ENCODE measurements at regions not wholly inside any gene's neighbourhood (a gene's known extent, or its start where the extent isn't known, plus 50 kb on each side); places are given as distances from the start of the nearest gene placed in this dataset.

DNA sequence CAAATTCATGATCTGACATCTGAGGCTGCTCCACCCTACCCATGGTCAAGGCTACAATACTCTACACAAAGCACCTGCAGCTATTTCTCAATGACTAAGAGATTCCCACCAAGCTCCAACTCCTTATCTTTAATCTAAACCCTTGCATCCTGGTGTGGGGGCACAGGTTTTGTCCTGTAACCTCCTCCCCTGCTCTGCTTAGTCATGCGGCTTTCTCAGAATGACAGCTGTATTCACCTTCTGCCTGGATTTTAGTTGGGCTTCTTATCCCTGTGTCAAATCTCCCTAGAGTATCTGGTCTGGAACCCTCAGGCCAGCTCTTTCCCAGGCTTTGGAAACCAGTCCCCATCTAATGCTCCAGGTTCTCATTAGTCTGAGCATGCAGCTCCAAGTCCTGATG is 159.0 kb downstream of the BARHL2 start:
- DNase-seq: no peak

DNA sequence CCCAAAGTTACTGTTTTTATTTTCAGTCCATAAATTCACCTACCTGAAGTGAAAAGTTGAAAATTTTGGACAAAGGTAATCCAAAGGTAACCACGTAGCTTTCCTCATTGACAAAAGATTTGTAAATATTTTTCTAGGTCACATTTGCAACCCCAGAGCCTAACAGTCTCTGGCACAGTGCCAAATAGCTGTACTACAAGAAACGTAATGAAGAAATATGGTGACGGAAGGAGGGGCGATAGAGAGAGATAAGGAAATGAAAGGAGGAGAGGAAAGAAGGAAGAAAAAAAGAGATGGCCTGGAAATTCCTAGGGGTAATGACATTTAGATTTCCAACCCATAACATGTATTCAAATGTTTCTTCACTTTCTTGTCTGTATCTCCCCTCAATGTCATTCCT is 159.4 kb downstream of the BARHL2 start:
- no peak for DNase-seq

DNA sequence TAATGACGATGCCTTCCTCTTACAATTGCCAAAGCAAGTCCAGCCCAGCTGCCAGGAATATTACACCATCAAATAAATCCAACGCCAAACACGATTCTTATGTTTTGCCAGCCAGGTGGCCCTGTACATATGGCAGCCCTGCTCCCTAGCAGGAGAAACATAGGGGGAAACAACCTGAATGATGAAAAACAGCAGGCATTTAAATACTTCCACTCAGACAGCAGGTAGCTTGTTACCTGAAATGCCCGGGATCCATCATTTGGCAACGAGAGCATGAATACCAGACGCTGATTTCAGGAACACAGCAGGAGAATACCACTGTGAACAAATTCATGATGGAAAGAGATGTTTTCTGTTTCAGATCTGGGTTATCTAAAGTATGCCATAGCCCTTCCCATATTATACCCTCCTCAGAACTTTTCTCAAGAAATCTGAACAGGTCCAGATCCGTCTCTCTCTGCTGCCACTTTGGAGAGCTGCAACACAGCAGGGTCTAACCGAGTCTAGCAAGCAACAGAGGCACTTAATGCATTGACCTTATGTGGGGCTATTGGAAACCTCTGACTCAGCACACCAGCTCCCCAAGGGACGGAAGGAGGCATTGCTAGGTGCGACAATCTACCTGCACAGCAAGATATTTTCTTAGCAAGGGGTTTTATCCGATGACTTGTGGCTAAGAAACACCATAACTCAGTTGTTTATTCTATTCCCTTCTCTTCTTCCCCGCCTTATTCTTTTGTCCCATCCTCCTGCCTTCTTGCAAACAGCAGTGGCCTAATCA is 166.3 kb downstream of the BARHL2 start:
- DNase-seq: no peak

DNA sequence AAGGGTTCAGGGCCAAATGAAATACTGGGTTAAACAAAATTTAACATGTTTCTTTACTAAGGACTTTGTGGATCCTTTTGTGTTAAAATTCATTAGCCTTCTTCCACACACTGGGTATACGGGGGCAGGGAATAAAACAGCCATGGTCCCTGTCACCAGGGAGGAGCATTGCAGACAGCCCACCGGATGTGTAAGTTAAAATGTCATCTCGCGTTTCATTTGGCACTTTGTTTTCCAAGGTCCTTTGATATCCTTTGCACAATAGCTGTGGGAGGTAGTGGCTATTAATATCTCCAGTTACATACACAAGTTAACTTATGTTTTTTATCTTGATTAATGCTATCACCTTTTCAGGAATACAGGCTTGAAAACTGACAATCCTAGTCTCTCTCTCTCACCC is 172.7 kb downstream of the BARHL2 start:
- DNase-seq: peak; percentile 1

DNA sequence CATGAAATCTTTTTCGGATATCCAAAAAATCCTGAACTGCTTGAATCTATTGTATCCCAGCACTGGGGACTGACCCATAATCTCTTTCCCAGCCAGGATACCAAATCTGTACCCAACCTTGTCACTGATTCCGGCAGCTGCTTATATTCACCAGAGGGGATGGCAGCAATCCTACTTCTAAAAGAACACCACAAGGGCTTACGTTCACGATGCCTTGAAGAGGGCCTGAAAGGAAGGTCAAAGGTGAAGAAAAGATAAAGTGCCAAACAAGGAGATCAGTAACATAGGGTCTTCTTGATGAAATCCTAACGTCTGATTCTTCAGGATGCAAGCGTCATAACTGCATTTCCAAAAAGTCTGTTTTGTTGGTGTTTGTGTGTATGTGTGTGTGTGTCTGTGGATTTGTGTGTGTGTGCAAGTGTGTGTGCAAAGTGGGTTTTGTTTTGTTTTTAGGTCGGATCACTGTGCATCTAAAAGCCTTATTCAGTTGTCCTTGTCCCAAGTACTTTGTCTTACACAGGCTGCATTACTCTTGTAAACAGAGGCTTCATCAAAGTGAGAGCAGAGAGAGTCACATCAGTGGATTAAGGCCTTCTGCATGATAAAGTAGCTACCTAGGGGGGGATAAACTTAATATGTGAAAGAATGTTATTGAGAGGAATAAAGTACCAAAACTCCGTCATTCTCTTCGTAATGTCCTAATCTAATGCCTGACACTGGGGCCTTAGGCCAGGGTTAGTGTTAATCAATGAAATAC is 179.3 kb downstream of the BARHL2 start:
- no peak for DNase-seq

DNA sequence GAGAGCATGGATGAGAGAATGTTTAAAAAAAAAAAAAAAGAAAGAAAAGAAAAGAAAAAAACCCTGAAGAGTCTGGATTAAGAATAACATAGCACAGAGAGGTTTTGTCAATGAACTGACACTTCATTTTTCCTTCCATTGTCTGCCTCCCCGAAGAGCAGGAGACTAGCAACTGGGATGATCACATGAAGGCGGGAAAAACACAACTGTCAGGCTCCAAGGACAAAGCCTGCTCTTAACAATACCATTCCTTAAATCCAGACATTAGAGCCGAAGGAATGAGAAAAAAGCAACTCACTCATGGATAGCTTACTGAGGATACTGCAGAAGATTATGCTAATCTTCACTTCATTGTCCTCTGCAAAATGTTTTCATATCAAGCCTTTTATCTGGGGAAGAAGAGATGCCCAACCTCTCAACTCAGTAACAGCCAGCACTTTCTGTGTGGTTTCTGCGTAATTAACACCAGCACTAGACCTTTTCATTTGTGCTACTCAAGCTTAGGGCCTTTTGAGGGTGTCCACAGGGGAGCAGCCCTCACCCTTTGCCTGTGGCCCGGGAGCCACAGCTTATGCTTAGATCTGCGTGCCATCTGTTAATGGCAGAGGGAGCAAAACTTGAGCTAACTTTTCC is 182.3 kb downstream of the BARHL2 start:
- no peak for DNase-seq

DNA sequence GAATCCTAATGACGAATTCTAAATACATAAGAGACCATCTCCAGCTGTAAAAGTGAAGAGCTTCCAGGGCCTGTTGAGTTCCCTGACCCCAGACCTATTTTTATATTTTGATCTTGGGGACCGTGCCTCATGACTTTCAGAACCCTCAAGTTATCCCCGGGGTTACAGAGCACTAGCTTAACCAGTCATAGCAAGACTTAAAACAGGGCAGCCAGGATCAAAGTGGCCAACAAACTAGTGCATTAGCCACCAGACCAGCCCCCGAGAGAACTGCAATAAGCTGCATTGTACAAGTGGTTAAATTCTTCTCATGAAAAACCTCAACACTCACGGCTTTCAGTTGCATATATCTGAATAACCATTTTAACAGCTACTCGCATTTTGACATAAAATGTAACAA is 183.0 kb downstream of the BARHL2 start:
- DNase-seq: no peak

DNA sequence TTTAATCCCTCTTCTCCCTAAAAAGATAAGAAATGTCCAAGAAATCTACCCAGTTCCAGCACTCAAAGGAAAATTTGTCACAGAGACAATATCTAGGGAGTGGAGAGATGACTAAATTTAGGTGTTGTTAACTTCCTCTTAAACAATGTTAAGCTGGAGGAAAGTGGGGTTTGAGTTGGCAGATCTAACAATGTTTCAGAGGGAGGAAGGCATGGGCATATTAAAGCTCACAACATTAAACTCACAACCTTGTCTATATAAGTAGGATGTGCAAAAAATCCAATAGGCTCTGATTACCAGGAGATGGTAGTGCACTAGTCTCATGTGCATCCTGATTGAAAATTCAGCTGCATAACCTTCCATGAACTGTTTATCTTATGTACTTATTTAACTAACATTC is 190.1 kb downstream of the BARHL2 start:
- DNase-seq: no peak

DNA sequence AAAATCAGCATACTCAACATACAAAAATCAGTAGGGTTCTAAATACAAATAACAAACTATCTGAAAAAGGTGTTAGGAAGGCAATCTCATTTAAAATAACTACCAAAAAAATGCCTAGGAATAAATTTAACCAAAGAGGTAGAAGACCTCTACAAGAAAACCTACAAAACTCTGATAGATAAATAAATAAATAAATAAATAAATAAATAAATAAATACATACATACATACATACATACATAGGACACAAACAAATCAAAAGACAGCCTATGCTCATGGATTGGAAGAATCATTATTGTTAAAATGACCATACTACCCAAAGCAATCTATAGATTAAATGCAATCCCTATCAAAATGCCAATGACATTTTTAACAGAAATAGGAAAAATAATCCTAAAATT is 194.7 kb downstream of the BARHL2 start:
- DNase-seq: no peak

DNA sequence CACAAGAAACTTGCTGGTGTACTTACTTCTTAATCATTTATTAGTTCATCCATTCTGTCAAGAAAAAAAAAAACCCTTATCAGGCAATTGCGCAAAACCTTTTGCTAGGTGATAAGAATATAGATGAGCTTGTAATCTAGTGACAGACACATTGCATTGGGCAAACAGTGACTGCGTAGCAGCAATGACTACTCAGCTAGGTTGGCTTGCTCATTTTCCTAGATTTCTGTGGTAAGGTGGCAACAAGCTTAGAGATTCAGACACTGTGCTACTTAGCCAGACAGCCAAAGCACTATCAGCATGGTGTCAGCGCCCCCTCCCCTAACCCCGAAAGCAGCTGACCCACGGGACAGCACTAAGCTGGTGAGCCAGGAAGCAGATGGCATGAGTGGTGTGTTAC is 203.1 kb downstream of the BARHL2 start:
- DNase-seq: no peak

DNA sequence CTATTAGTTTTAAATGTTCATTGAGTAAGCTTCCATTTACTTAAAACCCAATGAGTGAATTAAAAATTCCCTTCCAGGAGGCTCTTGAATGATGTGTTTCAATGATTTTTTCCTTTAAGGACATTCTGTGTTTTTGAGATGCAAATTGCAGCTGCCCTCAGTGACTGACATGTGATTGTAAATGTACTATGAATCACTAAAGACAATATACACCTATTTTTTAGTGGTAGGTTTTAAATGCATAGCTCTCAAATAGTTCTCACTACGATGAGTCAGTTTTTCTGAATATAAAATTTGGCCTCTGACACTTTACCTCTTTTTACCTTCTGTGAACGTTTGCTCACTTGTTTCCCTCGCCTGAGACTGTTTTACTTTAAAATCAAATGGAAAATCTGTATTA is 204.7 kb downstream of the BARHL2 start:
- no peak for DNase-seq

DNA sequence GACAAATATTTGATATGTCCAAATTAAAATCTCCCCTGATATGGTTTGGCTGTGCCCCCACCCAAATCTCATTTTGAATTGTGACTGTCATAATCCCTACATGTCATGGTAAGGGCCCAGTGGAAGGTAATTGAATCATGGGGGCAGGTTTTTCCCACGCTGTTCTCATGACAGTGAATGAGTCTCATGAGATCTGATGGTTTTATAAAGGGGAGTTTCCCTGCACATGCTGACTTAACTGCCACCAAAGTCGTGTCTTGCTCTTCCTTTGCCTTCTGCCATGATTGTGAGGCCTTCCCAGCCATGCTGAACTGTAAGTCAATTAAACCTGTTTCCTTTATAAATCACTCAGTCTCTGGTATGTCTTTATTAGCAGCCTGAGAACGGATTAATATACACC is 207.0 kb downstream of the BARHL2 start:
- no peak for DNase-seq

DNA sequence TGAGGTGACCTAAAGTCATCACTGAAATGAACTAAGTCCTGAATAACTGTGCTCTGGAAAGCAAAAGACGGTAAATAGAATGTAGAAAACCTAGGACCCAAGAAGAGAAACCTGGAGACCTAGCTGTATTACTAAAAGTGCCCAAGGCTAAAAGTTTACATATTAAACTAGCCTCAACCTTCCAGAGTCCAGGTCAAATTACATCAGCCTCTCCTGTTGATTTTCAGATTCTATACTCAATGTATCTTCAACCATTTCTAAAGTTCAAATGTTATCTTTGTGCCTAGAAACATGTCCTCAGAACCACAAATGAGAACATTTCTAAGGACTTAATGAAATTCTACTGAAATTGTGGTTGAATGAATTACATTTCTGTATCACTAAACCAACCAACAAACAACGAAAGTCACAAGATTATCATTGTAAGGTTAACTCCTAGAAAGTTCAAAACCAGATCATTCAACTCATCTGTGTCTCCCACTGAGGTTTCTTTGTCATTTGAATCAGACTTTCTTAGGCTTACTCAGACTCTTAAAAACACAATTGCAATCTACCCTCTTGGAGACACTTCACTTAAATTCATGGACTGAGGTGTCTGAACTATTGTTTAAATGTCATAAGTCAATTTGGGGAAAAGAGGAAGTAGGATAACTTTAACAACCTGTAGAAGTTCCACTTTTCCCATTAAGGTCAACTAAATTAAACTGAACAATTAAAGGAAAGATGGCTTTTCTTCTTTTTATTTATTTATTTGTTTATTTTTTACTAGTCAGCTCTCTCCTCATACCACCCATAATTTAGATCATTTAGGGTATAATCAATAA is 207.7 kb downstream of the BARHL2 start:
- no peak for DNase-seq

DNA sequence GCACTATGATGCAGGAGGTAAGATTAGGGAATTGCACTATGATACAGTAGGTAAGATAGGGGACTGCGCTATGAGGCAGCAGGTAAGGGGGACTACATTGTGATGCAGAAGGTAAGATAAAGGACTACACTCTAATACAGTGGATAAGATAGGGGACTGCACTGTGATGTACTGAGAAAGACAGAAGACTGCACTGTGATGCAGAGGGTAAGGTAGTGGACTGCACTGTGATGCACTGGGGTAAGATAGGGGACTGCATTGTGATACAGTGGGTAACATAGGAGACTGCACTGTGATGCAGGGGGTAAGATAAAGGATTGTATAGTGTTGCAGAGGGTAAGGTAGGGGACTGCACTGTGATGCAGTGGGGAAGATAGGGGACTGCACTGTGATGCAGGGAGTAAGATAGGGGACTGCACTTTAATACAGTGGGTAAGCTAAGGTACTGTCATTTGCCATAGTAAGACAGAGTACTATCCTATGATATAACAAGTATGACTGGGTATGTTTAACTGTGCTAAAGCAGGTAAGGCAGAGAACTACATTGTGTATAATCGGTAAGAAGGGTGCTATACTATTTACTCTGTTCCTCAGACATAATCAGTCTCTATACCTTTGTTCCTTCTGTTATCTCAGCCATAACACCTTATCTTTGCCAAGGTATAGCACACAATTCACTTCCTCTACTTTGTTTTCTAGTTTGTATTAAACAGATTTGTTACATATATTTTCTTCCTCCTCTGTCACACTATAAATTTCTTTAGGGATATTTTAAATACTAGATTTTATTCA is 208.5 kb downstream of the BARHL2 start:
- no peak for DNase-seq

DNA sequence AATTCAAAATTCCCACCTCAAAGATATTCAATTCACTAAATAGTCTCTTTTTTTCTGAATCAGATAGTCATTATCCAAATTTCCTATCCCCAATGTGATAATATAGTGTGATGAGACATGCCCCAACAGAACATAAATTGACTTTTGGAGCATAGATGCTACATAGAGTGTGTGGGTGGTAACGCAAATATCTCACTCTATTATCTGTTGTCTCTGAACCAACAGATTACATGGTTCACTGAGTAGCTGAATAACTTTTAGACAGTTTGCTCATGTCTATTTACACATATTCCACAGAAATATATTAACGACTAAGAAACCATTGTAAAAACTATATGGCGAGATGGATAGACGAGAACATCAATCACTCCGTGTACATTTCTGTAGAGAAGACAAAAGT is 209.9 kb downstream of the BARHL2 start:
- no peak for DNase-seq

DNA sequence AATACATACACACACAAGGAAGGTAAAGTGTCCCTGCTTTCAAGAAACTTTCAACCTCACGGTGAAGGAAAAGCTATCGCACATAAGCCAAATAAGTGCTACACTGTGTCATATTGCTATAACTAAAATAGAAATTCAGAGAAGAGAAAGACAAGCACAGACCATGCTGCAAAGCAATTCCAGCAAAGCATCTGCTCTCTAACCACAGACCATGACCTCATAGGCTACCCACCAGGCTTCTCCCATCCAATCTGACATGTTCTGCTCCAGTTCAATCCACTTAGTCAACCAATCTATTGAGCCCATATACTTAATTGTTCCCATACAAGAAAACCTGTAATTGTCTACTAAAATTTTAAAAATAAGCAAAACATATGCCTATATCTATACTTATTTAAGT is 211.3 kb downstream of the BARHL2 start:
- DNase-seq: no peak

DNA sequence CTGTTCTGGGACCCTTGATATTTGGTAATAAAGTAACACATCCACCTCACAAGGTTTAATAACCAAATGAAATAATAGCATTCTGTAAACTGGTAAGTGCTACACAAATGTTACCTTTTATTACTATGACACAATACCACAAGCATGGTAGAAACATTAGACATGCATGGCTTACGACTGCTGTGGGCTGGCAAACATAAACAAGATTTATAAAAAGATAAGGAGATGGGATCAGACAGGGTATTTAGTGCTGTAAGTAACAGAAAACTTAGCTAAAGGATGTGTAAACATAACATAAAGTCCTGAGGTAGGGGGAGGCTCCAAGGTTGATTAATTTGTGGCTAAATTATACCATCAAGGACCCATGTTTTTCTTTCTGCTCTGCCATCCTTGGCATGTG is 212.6 kb downstream of the BARHL2 start:
- DNase-seq: no peak

DNA sequence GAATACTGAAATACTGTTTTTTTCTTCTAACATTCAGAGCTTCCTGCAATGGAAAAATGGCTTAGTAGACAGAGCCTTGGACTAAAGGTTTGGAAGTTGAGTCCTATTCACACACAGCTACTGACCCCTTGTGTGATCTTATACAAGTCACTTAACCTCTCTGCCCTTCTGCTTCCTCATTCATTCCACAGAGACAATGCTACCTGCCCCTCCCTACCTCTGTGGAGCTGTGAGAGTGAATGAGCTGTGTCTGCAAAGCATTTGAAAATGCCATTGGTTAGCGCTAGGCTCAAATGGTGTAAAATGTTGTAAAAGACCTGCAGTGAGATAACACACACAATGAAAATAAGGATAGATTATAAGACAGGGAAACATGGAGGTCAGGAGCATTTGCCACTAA is 214.4 kb downstream of the BARHL2 start:
- no peak for DNase-seq

DNA sequence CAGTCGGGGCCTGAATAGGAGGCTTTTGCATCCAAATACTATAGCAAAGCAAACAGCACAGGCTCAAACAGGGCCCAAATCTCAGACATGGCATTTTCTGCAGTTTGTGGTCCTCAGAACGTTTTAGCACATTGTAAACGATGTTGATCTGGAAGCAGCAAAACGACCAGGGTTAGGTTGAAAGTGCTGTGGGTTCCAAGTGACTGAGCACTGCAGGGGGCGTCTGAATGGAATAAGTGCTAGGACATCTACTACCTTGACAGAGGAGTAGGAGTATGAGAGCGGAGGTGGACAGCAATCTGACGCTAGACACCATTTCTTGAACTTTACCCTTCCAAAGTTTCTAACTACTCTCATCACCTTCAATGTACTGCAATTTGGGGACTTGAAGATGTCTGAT is 214.9 kb downstream of the BARHL2 start:
- no peak for DNase-seq

DNA sequence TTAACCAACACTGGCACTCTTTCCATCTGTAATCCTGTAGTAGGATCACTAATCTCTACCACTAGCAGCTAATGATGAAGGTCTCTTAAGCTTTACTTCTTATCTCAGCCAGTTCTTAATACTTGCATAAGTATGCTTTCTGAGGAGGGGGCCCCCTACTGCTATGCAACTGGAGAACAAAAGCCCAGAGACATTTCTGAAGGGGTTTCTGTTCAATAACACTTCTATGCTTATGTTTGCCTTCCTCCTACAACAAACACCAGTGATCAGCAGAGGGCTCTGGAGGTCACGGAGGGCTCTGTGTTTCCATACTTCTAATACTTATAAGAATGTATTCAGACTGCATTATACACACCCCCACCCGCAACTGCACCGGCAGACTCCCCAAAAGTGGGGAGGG is 215.8 kb downstream of the BARHL2 start:
- DNase-seq: no peak

DNA sequence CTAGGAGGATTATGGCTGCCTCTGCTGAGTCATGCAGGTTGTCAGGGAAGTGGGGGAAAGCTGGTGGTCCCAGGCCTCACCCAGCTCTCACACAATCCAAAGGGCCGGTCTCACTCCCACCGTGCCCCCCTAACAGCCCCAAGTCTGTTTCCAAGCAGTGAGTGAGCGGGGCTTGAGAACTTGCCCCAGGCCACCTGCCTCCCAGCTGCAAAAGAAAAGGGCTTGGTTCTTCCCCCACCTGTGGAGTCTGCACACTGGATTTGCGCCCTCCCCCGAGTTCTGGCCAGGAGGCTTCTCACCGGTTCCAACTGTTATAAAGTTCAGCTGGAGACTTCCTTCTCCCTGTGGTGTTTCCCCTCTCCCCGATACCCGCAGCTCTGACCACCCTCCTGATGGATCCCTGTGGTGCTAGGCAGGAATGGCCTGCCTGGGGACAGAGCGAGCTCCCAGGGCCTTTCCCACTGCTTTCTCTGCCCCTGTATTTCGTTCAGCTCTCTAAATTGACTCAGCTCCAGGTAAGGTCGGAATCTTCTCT is 222.3 kb downstream of the BARHL2 start:
- DNase-seq: no peak

DNA sequence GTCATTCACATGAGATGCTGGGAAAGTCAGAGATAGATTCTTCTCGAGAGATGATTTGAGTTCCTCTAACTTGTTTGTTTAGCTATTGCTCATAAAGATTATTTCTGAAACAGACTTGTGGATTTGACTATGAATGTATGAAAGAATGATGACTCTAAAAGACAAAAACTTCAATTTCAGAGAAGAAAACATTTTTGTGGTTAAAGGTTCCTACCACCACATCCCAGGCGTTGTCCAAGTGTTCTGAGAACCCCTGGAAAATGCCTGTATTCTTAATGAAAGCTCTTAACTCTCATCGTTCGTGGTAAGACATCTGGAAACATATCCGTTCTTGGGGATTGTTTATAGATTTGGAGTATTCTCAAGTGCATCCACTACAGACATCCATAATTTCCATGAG is 228.7 kb downstream of the BARHL2 start:
- no peak for DNase-seq
